H9 (cell line): ENCODE measurements at regions not wholly inside any gene's neighbourhood (a gene's known extent, or its start where the extent isn't known, plus 50 kb on each side); places are given as distances from the start of the nearest gene placed in this dataset.

Experiments
- DNase-seq: peaks from one replicate; pipeline ENCODE4 v3.0.0-alpha.2; 2017
- H2AFZ ChIP-seq: one replicate; pipeline ENCODE4 v1.6.1; 2013; ENCODE audit warnings: mild to moderate bottlenecking, low read length, control low read depth, moderate library complexity
- H2AK5ac ChIP-seq: 2 replicates; pipeline ENCODE4 v1.6.1; 2013; ENCODE audit warnings: low read length, control low read depth, mixed read lengths; ENCODE audit not compliant: insufficient read length
- H2BK120ac ChIP-seq: one replicate; pipeline ENCODE4 v1.6.1; 2013; ENCODE audit warnings: low read depth, mild to moderate bottlenecking, low read length, control low read depth, inconsistent platforms; ENCODE audit not compliant: poor library complexity, severe bottlenecking
- H2BK12ac ChIP-seq: 2 replicates; pipeline ENCODE4 v1.6.1; 2013; ENCODE audit warnings: low read length, control low read depth, mixed read lengths, low read depth; ENCODE audit not compliant: insufficient read length
- H2BK15ac ChIP-seq: 2 replicates; pipeline ENCODE4 v1.6.1; 2013; ENCODE audit warnings: low read depth, low read length, control low read depth
- H2BK20ac ChIP-seq: one replicate; pipeline ENCODE4 v1.6.1; 2013; ENCODE audit warnings: low read depth, mild to moderate bottlenecking, low read length, control low read depth, inconsistent platforms; ENCODE audit not compliant: poor library complexity, severe bottlenecking
- H2BK5ac ChIP-seq: 2 replicates; pipeline ENCODE4 v1.6.1; 2013; ENCODE audit warnings: low read length, control low read depth, mixed read lengths; ENCODE audit not compliant: insufficient read length
- H3K14ac ChIP-seq: 2 replicates; pipeline ENCODE4 v1.6.1; 2013; ENCODE audit warnings: low read length, control low read depth; ENCODE audit not compliant: insufficient read depth
- H3K18ac ChIP-seq: 2 replicates; pipeline ENCODE4 v1.6.1; 2013; ENCODE audit warnings: low read depth, mild to moderate bottlenecking, mixed read lengths, low read length, control low read depth; ENCODE audit not compliant: insufficient read length
- H3K23ac ChIP-seq: 2 replicates; pipeline ENCODE4 v1.6.1; 2013; ENCODE audit warnings: low read length, control low read depth, mixed read lengths, low read depth; ENCODE audit not compliant: insufficient read length
- H3K23me2 ChIP-seq: 2 replicates; pipeline ENCODE4 v1.6.1; 2013; ENCODE audit warnings: low read depth, mild to moderate bottlenecking, mixed read lengths, low read length, control low read depth; ENCODE audit not compliant: insufficient read length, poor library complexity, severe bottlenecking
- H3K27ac ChIP-seq: 2 replicates; pipeline ENCODE4 v1.5.1; 2013; ENCODE audit warnings: low read length, control low read depth, mixed read lengths, low read depth; ENCODE audit not compliant: insufficient read length
- H3K27me3 ChIP-seq: 2 replicates; pipeline ENCODE4 v1.6.1; 2013; ENCODE audit warnings: low read length, control low read depth, inconsistent platforms; ENCODE audit not compliant: insufficient read depth
- H3K4ac ChIP-seq: 2 replicates; pipeline ENCODE4 v1.6.1; 2013; ENCODE audit warnings: low read depth, mild to moderate bottlenecking, control low read depth, inconsistent platforms, low read length, moderate library complexity
- H3K4me1 ChIP-seq: 2 replicates; pipeline ENCODE4 v1.6.1; 2013; ENCODE audit warnings: low read length, control low read depth, inconsistent platforms; ENCODE audit not compliant: insufficient read depth
- H3K4me2 ChIP-seq: 2 replicates; pipeline ENCODE4 v1.6.1; 2013; ENCODE audit warnings: low read length, control low read depth, mixed read lengths; ENCODE audit not compliant: insufficient read length, insufficient read depth
- H3K56ac ChIP-seq: 2 replicates; pipeline ENCODE4 v1.6.1; 2013; ENCODE audit warnings: low read depth, mild to moderate bottlenecking, mixed read lengths, low read length, control low read depth; ENCODE audit not compliant: insufficient read length
- H3K79me1 ChIP-seq: 2 replicates; pipeline ENCODE4 v1.6.1; 2013; ENCODE audit warnings: low read depth, mild to moderate bottlenecking, moderate library complexity, low read length, control low read depth, inconsistent platforms; ENCODE audit not compliant: insufficient read depth, poor library complexity, severe bottlenecking
- H3K79me2 ChIP-seq: 2 replicates; pipeline ENCODE4 v1.6.1; 2013; ENCODE audit warnings: low read length, control low read depth, inconsistent platforms; ENCODE audit not compliant: insufficient read depth
- H3K9ac ChIP-seq: 2 replicates; pipeline ENCODE4 v1.6.1; 2013; ENCODE audit warnings: low read length, control low read depth, mixed read lengths; ENCODE audit not compliant: insufficient read length; ENCODE audit errors: extremely low read depth
- H3K9me3 ChIP-seq: one replicate; pipeline ENCODE4 v1.6.1; 2013; ENCODE audit warnings: low read depth, low read length, inconsistent platforms; ENCODE audit not compliant: control insufficient read depth
- H3T11ph ChIP-seq: one replicate; pipeline ENCODE4 v1.6.1; 2013; ENCODE audit warnings: mild to moderate bottlenecking, low read length, control low read depth, inconsistent platforms
- H4K20me1 ChIP-seq: one replicate; pipeline ENCODE4 v1.6.1; 2013; ENCODE audit not compliant: control insufficient read depth, insufficient read length, insufficient read depth
- H4K5ac ChIP-seq: 2 replicates; pipeline ENCODE4 v1.6.1; 2013; ENCODE audit warnings: low read depth, mild to moderate bottlenecking, mixed read lengths, low read length, control low read depth; ENCODE audit not compliant: insufficient read length
- H4K8ac ChIP-seq: replicated peaks from 2 replicates; pipeline ENCODE4 v1.6.1; 2013; ENCODE audit warnings: low read length, control low read depth, mixed read lengths, low read depth; ENCODE audit not compliant: insufficient read length
- H4K91ac ChIP-seq: 2 replicates; pipeline ENCODE4 v1.6.1; 2013; ENCODE audit warnings: low read depth, mild to moderate bottlenecking, moderate library complexity, mixed read lengths, low read length, control low read depth; ENCODE audit not compliant: insufficient read length
- H3K27ac Mint-ChIP-seq, 3 experiments: 2 replicates in 2 of 3; 3 replicates in 1 of 3; pipeline ENCODE4 v1.8.0; 2020 to 2021; ENCODE audit warnings: mixed read lengths in 3 of 3, mild to moderate bottlenecking in 1 of 3, moderate library complexity in 1 of 3
- H3K27me3 Mint-ChIP-seq: 2 replicates; pipeline ENCODE4 v1.8.0; 2021; ENCODE audit warnings: low read depth, mild to moderate bottlenecking, moderate library complexity, mixed read lengths
- H3K36me3 Mint-ChIP-seq, 3 experiments: 2 replicates in 2 of 3; 3 replicates in 1 of 3; pipeline ENCODE4 v1.8.0; 2020 to 2021; ENCODE audit warnings: low read depth in 3 of 3, mixed read lengths in 3 of 3; ENCODE audit not compliant: insufficient read depth in 1 of 3
- H3K4me1 Mint-ChIP-seq, 2 experiments: 2 replicates each; pipeline ENCODE4 v1.8.0; 2020; ENCODE audit warnings: mixed read lengths in 2 of 2
- H3K4me3 Mint-ChIP-seq, 2 experiments: 2 replicates in 1 of 2; 3 replicates in 1 of 2; pipeline ENCODE4 v1.8.0; 2020 to 2021; ENCODE audit warnings: mild to moderate bottlenecking in 2 of 2, mixed read lengths in 2 of 2, moderate library complexity in 1 of 2
- H3K9me3 Mint-ChIP-seq, 2 experiments: 2 replicates in 1 of 2; 3 replicates in 1 of 2; pipeline ENCODE4 v1.8.0; 2020; ENCODE audit warnings: mild to moderate bottlenecking in 2 of 2, mixed read lengths in 2 of 2, moderate library complexity in 1 of 2
- CTCF ChIP-seq: fragments of 200-600 bp; sonication (generic); conservative IDR thresholded peaks from 3 replicates; pipeline ENCODE4 v1.8.0; 2021; ENCODE audit warnings: antibody characterized with exemption, mild to moderate bottlenecking
- WGBS: extraction: QIAGEN DNeasy Blood & Tissue Kit; methylation state at CpG from one replicate; pipeline ENCODE4 v1.1.7; 2013; ENCODE audit warnings: missing lambda C conversion rate, low lambda C conversion rate, mixed read lengths; ENCODE audit not compliant: insufficient read length; ENCODE audit errors: extremely low coverage; 5-methylcytosine and 5-hydroxymethylcytosine counted together

DNA sequence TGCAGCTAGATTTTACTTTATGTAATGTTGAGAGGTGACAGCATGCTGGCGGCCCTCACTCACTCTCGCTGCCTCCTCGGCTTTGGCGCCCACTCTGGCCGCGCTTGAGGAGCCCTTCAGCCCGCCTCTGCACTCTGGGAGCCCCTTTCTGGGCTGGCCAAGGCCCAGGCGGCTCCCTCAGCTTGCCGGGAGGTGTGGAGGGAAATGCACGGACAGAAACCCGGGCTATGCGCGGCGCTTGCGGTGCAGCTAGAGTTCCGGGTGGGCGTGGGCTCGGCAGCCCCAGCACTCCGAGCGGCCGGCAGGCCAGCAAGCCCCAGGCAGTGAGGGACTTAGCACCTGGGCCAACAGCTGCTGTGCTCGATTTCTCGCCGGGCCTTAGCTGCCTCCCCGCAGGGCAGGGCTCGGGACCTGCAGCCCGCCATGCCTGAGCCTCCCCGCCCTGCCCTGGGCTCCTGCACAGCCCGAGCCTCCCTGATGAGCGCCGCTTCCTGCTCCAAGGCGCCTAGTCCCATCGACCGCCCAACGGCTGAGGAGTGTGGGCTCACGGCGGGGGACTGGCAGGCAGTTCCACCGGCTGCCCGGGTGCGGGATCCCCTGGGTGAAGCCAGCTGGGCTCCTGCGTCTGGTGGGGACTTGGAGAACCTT is 128.7 kb downstream of the GASK1B start:
- no peaks in the 10 kb centered on the region for H3K4me1 Mint-ChIP-seq

More for the DNA sequence above, 128.7 kb downstream of the GASK1B start:
- H2BK120ac ChIP-seq: no peak overlapping the region
- H3K27me3 ChIP-seq: no peaks in the 10 kb centered on the region
- Mint-ChIP-seq H3K27ac (no peak overlapping the region), H3K4me3 (no peak overlapping the region), H3K27me3 (no peaks in the 10 kb centered on the region), H3K36me3 (no peaks in the 10 kb centered on the region; a peak in 1 of 7 replicates), H3K9me3 (peaks cover 3 to 4% of the 10 kb centered on the region in 2 experiments; a peak in 3 of 5 replicates)
- H3K9me3 ChIP-seq: no peaks in the 10 kb centered on the region
- no peak overlapping the region for H4K8ac ChIP-seq
- no peak overlapping the region for H3K23ac ChIP-seq
- no peaks in the 10 kb centered on the region for H3K4me1 ChIP-seq
- H3K79me1 ChIP-seq: no peaks in the 10 kb centered on the region
- H4K91ac ChIP-seq: no peak overlapping the region
- H2BK15ac ChIP-seq: no peak overlapping the region
- H2AK5ac ChIP-seq: no peak overlapping the region
- H2BK20ac ChIP-seq: no peak overlapping the region
- H3K14ac ChIP-seq: no peak overlapping the region
- no peaks in the 10 kb centered on the region for H4K20me1 ChIP-seq
- TF ChIP-seq CTCF: no peak
- H3K79me2 ChIP-seq: no peaks in the 10 kb centered on the region
- no peak overlapping the region for H3T11ph ChIP-seq
- H3K23me2 ChIP-seq: no peaks in the 10 kb centered on the region
- H3K9ac ChIP-seq: no peak overlapping the region
- H3K18ac ChIP-seq: no peak overlapping the region
- no peak overlapping the region for H4K5ac ChIP-seq
- H3K4ac ChIP-seq: no peak overlapping the region
- no peak for DNase-seq
- no peak overlapping the region for H2BK5ac ChIP-seq
- H2AFZ ChIP-seq: no peak overlapping the region
- H3K4me2 ChIP-seq: no peak overlapping the region
- H2BK12ac ChIP-seq: no peak overlapping the region
- no peak overlapping the region for H3K56ac ChIP-seq
- WGBS: no CpG with 5 or more reads among the region's 41 CpGs
- H3K27ac ChIP-seq: no peak overlapping the region
